Body of pancreas (tissue), 4 donors: ENCODE measurements at regions not wholly inside any gene's neighbourhood (a gene's known extent, or its start where the extent isn't known, plus 50 kb on each side); places are given as distances from the start of the nearest gene placed in this dataset.

ENCODE experiments used
- CTCF ChIP-seq, 7 experiments: fragments of 450-650 bp in 4 of 7; fragments of 200-600 bp in 3 of 7; sonication (generic) in 3 of 7; IDR thresholded peaks; one replicate each; pipeline ENCODE4 v1.5.1; 2016 to 2019; ENCODE audit warnings: antibody characterized with exemption in 7 of 7
- POLR2A ChIP-seq, 3 donors: fragments of 450-650 bp; IDR thresholded peaks; one replicate each; pipeline ENCODE4 v1.6.1; 2016; ENCODE audit warnings: antibody characterized with exemption in 3 of 3, mild to moderate bottlenecking in 2 of 3

GRCh38 chr5:54385994-54386393 is 69.5 kb upstream of the HSPB3 start:
- no peak for TF ChIP-seq CTCF (IDR thresholded peaks at IDR 0.05)
- no peak for TF ChIP-seq POLR2A (IDR thresholded peaks at IDR 0.05)
